SKM-1 treated with dmso at 0.1 percent for 144 hours (cell line): ENCODE measurements at regions not wholly inside any gene's neighbourhood (a gene's known extent, or its start where the extent isn't known, plus 50 kb on each side); places are given as distances from the start of the nearest gene placed in this dataset.

Source experiments
- DNase-seq: peaks from one replicate; lab custom pipeline; 2025; ENCODE audit not compliant: unreplicated experiment; lab: John Stamatoyannopoulos, UW

GRCh38 chr15:47422881-47423665 is 294.2 kb upstream of the SEMA6D start:
- no peak for DNase-seq

- DNase-seq = no peak
Measured at GRCh38 chr15:47427463-47427862, 289.8 kb upstream of the SEMA6D start.

- DNase-seq = no peak
Measured at GRCh38 chr15:47429376-47429775, 287.9 kb upstream of the SEMA6D start.

- DNase-seq = no peak
Measured at GRCh38 chr15:47431501-47431900, 285.8 kb upstream of the SEMA6D start.

GRCh38 chr15:47432826-47433225 is 284.5 kb upstream of the SEMA6D start:
- DNase-seq = no peak

GRCh38 chr15:47434596-47434995 is 282.7 kb upstream of the SEMA6D start:
- no peak for DNase-seq

GRCh38 chr15:47437491-47437890 is 279.8 kb upstream of the SEMA6D start:
- DNase-seq = no peak

- DNase-seq = no peak
Measured at GRCh38 chr15:47439146-47440111, 277.9 kb upstream of the SEMA6D start.

GRCh38 chr15:47442371-47442770 is 274.9 kb upstream of the SEMA6D start:
- no peak for DNase-seq

- DNase-seq = no peak
Measured at GRCh38 chr15:47443839-47444238, 273.5 kb upstream of the SEMA6D start.

- DNase-seq = no peak
Measured at GRCh38 chr15:47445723-47446392, 271.4 kb upstream of the SEMA6D start.

GRCh38 chr15:47460795-47461573 is 256.3 kb upstream of the SEMA6D start:
- peak; percentile 91 for DNase-seq

GRCh38 chr15:47461652-47462141 is 255.6 kb upstream of the SEMA6D start:
- no peak for DNase-seq

- DNase-seq = no peak
Measured at GRCh38 chr15:47466357-47466756, 250.9 kb upstream of the SEMA6D start.

- no peak for DNase-seq
Measured at GRCh38 chr15:47470983-47471382, 246.3 kb upstream of the SEMA6D start.

- DNase-seq = no peak
Measured at GRCh38 chr15:47473106-47473725, 244.1 kb upstream of the SEMA6D start.

GRCh38 chr15:47473832-47474231 is 243.5 kb upstream of the SEMA6D start:
- DNase-seq = no peak

GRCh38 chr15:47475336-47475735 is 242.0 kb upstream of the SEMA6D start:
- no peak for DNase-seq

GRCh38 chr15:47477341-47477740 is 240.0 kb upstream of the SEMA6D start:
- DNase-seq = no peak

- DNase-seq = peak; percentile 15
Measured at GRCh38 chr15:47484059-47484458, 233.2 kb upstream of the SEMA6D start.
